HepG2 (cell line): ENCODE measurements at regions not wholly inside any gene's neighbourhood (a gene's known extent, or its start where the extent isn't known, plus 50 kb on each side); places are given as distances from the start of the nearest gene placed in this dataset.
A peak's percentile ranks its signal among the peaks of the same experiment; 100 is the strongest.

Source experiments
- ASH2L ChIP-seq: fragments of 300-600, 200-600 bp; sonication (generic); IDR thresholded peaks from 2 replicates; pipeline ENCODE4 v1.7.0; 2017; ENCODE audit warnings: low read depth, mild to moderate bottlenecking, moderate library complexity, mixed read lengths, low read length; ENCODE audit not compliant: insufficient read length
- GMEB1 ChIP-seq: sonication (generic); formaldehyde crosslinking; IDR thresholded peaks from 2 replicates; pipeline ENCODE4 v1.5.1; 2020; ENCODE audit warnings: missing genetic modification reagents, mild to moderate bottlenecking, borderline replicate concordance
- HOXA3 ChIP-seq: sonication (generic); formaldehyde crosslinking; IDR thresholded peaks from 2 replicates; pipeline ENCODE4 v1.5.0; 2020; ENCODE audit warnings: missing genetic modification reagents
- POLR2A ChIP-seq, 2 experiments: IDR thresholded peaks; 2 replicates each; pipeline ENCODE4 v1.6.1; 2011; ENCODE audit warnings: low read depth in 2 of 2, low read length in 2 of 2, mild to moderate bottlenecking in 1 of 2, moderate library complexity in 1 of 2; ENCODE audit not compliant: insufficient read depth in 1 of 2
- ZBTB10 ChIP-seq: sonication (generic); formaldehyde crosslinking; IDR thresholded peaks from 2 replicates; pipeline ENCODE4 v1.4.0; 2020; ENCODE audit warnings: missing genetic modification reagents, borderline replicate concordance
- ZBTB40 ChIP-seq, 2 experiments: fragments of 450-650 bp in 1 of 2; sonication (generic) in 1 of 2; formaldehyde crosslinking in 1 of 2; IDR thresholded peaks; 2 replicates each; pipeline versions ENCODE4 v1.6.1 to v1.8.0; 2016 to 2022; ENCODE audit warnings: antibody characterized with exemption in 1 of 2, mild to moderate bottlenecking in 1 of 2, missing genetic modification reagents in 1 of 2
- ZNF687 ChIP-seq: sonication (generic); formaldehyde crosslinking; IDR thresholded peaks from 2 replicates; pipeline ENCODE4 v1.5.1; 2020; ENCODE audit warnings: mild to moderate bottlenecking, missing genetic modification reagents, moderate library complexity

- no peak for TF ChIP-seq ZBTB40 (IDR thresholded peaks at IDR 0.05)
- TF ChIP-seq ZBTB40 (CRISPR knock-in tag; IDR thresholded peaks at IDR 0.05) = no peak; the same call in 1 of the 2 replicates
- TF ChIP-seq GMEB1 (CRISPR knock-in tag) = peak; percentile 36; the same call in 1 of the 2 replicates
- TF ChIP-seq ZNF687 (CRISPR knock-in tag) = no peak
- peak; percentile 73; the same call in 1 of the 2 replicates for TF ChIP-seq ZBTB10 (CRISPR knock-in tag)
- TF ChIP-seq POLR2A (IDR thresholded peaks at IDR 0.05; ENCODE audit: insufficient read depth in 1 of 2, low read depth in 2 of 2, low read length in 2 of 2) = no peak
- TF ChIP-seq HOXA3 = peak; percentile 67; the same call in 1 of the 2 replicates
- peak; percentile 51 for TF ChIP-seq ASH2L
Measured at GRCh38 chr1:121522061-121522759, 337.4 kb downstream of the SRGAP2C start (continued).
